ENCODE measurements at regions not wholly inside any gene's neighbourhood (a gene's known extent, or its start where the extent isn't known, plus 50 kb on each side); places are given as distances from the start of the nearest gene placed in this dataset.
A peak's percentile ranks its signal among the peaks of the same experiment; 100 is the strongest.

- Histone ChIP-seq H3K9me3 (ENCODE audit: control insufficient read depth, low read length) (no peaks in the 10 kb centered on the region), H3K18ac (ENCODE audit: low read depth in 1 of 2, low read length in 2 of 2) (no peak overlapping the region), H3K23ac (ENCODE audit: low read length in 2 of 2) (no peak overlapping the region), H3K14ac (ENCODE audit: low read length in 2 of 2) (no peak overlapping the region), H3K9ac (ENCODE audit: low read length) (no peak overlapping the region), H3K4me3 (ENCODE audit: insufficient read depth in 1 of 2, low read depth in 1 of 2, low read length in 2 of 2) (no peak overlapping the region), H2BK12ac (ENCODE audit: low read length in 2 of 2) (no peak overlapping the region), H2BK15ac (ENCODE audit: low read depth, poor library complexity, severe bottlenecking) (no peak overlapping the region), H2BK5ac (ENCODE audit: low read depth, low read length, poor library complexity, severe bottlenecking) (no peak overlapping the region), H2AFZ (ENCODE audit: low read depth, low read length) (no peak overlapping the region), H4K8ac (ENCODE audit: low read length) (no peak overlapping the region), H3K36me3 (ENCODE audit: control insufficient read depth in 1 of 2, insufficient read depth in 2 of 2, low read depth in 1 of 2, low read length in 2 of 2) (no peaks in the 10 kb centered on the region), H3K4ac (ENCODE audit: low read depth in 1 of 2, low read length in 2 of 2) (no peak overlapping the region), H3K4me1 (ENCODE audit: control insufficient read depth, insufficient read depth, low read depth, low read length) (no peaks in the 10 kb centered on the region), H2AK5ac (ENCODE audit: low read length, severe bottlenecking) (no peak overlapping the region), H3K27me3 (ENCODE audit: control insufficient read depth in 1 of 2, insufficient read depth in 1 of 2, low read length in 2 of 2) (no peaks in the 10 kb centered on the region), H3K27ac (ENCODE audit: low read length, poor library complexity, severe bottlenecking) (no peak overlapping the region), H4K91ac (ENCODE audit: low read length) (no peak overlapping the region), H2BK120ac (ENCODE audit: low read depth, low read length) (no peak overlapping the region), H3K79me1 (replicated peaks; ENCODE audit: low read length, poor library complexity, severe bottlenecking) (no peaks in the 10 kb centered on the region), H3K4me2 (ENCODE audit: low read length, poor library complexity, severe bottlenecking) (no peak overlapping the region)
- no peak for DNase-seq
- 90% methylated on average over 1 of the region's 3 CpGs for WGBS
Observed at GRCh38 chr3:191030491-191030890, 168.0 kb upstream of the GMNC start.

DNA sequence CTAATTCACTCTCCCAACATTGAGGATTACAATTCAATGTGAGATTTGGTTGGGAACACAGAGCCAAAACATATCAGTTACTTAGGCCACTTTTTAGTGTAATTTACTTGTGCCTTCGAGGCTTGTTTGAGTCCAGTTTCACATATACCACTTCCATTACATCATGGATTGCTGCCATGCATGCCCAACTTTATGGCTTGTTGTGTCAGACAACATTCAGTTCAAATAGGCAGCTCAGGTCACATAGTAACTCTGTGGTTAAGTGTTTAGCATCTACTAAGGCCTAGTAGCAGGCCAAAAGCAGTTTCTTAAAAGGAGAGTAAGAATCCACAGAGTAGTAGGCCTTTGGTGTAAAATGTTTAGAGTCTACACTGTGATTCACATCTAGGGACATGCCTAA lies 164.3 kb upstream of the GMNC start:
- Histone ChIP-seq H4K91ac (ENCODE audit: low read length) (no peak overlapping the region), H3K4me1 (ENCODE audit: control insufficient read depth, insufficient read depth, low read depth, low read length) (no peaks in the 10 kb centered on the region), H2BK12ac (ENCODE audit: low read length in 2 of 2) (no peak overlapping the region), H3K9me3 (ENCODE audit: control insufficient read depth, low read length) (no peaks in the 10 kb centered on the region), H2BK5ac (ENCODE audit: low read depth, low read length, poor library complexity, severe bottlenecking) (no peak overlapping the region), H3K18ac (ENCODE audit: low read depth in 1 of 2, low read length in 2 of 2) (no peak overlapping the region), H4K8ac (ENCODE audit: low read length) (no peak overlapping the region), H2BK15ac (ENCODE audit: low read depth, poor library complexity, severe bottlenecking) (no peak overlapping the region), H3K36me3 (ENCODE audit: control insufficient read depth in 1 of 2, insufficient read depth in 2 of 2, low read depth in 1 of 2, low read length in 2 of 2) (no peaks in the 10 kb centered on the region), H3K4me2 (ENCODE audit: low read length, poor library complexity, severe bottlenecking) (peak overlapping the region; percentile 44), H3K79me1 (replicated peaks; ENCODE audit: low read length, poor library complexity, severe bottlenecking) (no peaks in the 10 kb centered on the region), H2AFZ (ENCODE audit: low read depth, low read length) (no peak overlapping the region), H3K27ac (ENCODE audit: low read length, poor library complexity, severe bottlenecking) (peak overlapping the region; percentile 34), H2BK120ac (ENCODE audit: low read depth, low read length) (no peak overlapping the region), H3K4me3 (ENCODE audit: insufficient read depth in 1 of 2, low read depth in 1 of 2, low read length in 2 of 2) (no peak overlapping the region), H3K9ac (ENCODE audit: low read length) (no peak overlapping the region), H3K4ac (ENCODE audit: low read depth in 1 of 2, low read length in 2 of 2) (no peak overlapping the region), H3K23ac (ENCODE audit: low read length in 2 of 2) (no peak overlapping the region), H3K14ac (ENCODE audit: low read length in 2 of 2) (no peak overlapping the region), H2AK5ac (ENCODE audit: low read length, severe bottlenecking) (no peak overlapping the region), H3K27me3 (ENCODE audit: control insufficient read depth in 1 of 2, insufficient read depth in 1 of 2, low read length in 2 of 2) (no peaks in the 10 kb centered on the region)
- no peak for DNase-seq
- 100% methylated on average over 1 of the region's 1 CpG for WGBS

DNA sequence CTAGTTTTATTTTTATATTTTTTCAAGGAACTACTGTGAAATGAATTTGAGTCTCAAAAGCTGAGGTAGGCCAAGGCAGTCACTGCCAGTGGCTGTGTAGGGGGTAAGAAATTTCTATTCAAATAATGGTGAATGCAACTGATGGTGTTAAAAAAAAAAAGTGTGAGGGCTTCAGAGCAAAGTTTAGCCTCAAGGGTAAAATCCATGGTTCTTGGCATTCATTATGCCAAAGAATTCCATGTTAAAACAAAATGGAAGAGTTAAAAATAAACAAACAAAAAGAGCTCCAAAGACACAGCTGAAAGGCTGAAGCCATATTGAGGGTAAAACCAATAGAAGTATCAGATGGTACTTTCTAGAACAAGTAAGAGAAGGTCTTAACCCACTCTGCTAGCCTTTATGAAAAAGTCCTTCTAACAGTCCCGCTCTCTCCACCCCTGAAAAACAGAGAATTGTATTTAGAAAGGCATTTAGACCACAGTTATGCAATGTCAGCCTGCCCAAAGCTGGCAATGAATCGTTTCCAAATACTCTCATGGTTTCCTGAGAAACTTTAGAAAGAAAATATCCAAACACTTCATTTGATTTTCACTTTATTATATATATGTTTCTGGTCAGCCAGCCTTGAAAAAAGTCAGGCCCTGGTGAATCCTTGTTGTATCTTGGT lies 158.4 kb upstream of the GMNC start:
- Histone ChIP-seq H3K4me3 (ENCODE audit: insufficient read depth in 1 of 2, low read depth in 1 of 2, low read length in 2 of 2) (no peak overlapping the region), H2BK120ac (ENCODE audit: low read depth, low read length) (no peak overlapping the region), H3K9me3 (ENCODE audit: control insufficient read depth, low read length) (no peaks in the 10 kb centered on the region), H4K8ac (ENCODE audit: low read length) (no peak overlapping the region), H3K36me3 (ENCODE audit: control insufficient read depth in 1 of 2, insufficient read depth in 2 of 2, low read depth in 1 of 2, low read length in 2 of 2) (no peaks in the 10 kb centered on the region), H3K9ac (ENCODE audit: low read length) (no peak overlapping the region), H2BK15ac (ENCODE audit: low read depth, poor library complexity, severe bottlenecking) (no peak overlapping the region), H3K27ac (ENCODE audit: low read length, poor library complexity, severe bottlenecking) (no peak overlapping the region), H2BK12ac (ENCODE audit: low read length in 2 of 2) (no peak overlapping the region), H3K27me3 (ENCODE audit: control insufficient read depth in 1 of 2, insufficient read depth in 1 of 2, low read length in 2 of 2) (no peaks in the 10 kb centered on the region), H2AK5ac (ENCODE audit: low read length, severe bottlenecking) (no peak overlapping the region), H2BK5ac (ENCODE audit: low read depth, low read length, poor library complexity, severe bottlenecking) (no peak overlapping the region), H3K14ac (ENCODE audit: low read length in 2 of 2) (no peak overlapping the region), H3K23ac (ENCODE audit: low read length in 2 of 2) (no peak overlapping the region), H3K4me2 (ENCODE audit: low read length, poor library complexity, severe bottlenecking) (no peak overlapping the region), H2AFZ (ENCODE audit: low read depth, low read length) (no peak overlapping the region), H3K79me1 (replicated peaks; ENCODE audit: low read length, poor library complexity, severe bottlenecking) (no peaks in the 10 kb centered on the region), H3K18ac (ENCODE audit: low read depth in 1 of 2, low read length in 2 of 2) (no peak overlapping the region), H3K4me1 (ENCODE audit: control insufficient read depth, insufficient read depth, low read depth, low read length) (no peaks in the 10 kb centered on the region), H4K91ac (ENCODE audit: low read length) (no peak overlapping the region), H3K4ac (ENCODE audit: low read depth in 1 of 2, low read length in 2 of 2) (no peak overlapping the region)
- DNase-seq: no peak
- WGBS: 69% methylated on average over 1 of the region's 2 CpGs

DNA sequence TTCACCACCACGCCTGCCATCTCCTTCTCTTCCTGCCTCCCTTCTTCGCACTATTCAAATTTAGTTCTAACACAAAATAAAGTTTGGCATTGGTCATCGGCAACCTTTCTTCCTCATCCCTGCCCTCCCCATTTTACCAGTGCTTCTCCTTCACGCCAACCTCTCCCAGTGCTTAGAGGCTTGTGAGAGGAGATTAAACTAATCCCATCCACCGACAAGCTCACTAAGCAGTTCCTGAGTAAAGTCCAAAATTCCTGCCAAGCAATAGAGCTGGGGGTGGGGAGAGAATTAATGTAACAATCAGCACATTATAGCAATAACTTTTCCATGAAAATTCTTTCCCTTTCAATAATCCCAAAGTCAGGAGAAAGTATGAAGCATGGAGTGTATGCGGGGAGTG lies 157.4 kb upstream of the GMNC start:
- no peak overlapping the region for H3K23ac ChIP-seq (ENCODE audit: low read length in 2 of 2)
- no peak overlapping the region for H4K91ac ChIP-seq (ENCODE audit: low read length)
- DNase-seq: no peak
- H2BK5ac ChIP-seq (ENCODE audit: low read depth, low read length, poor library complexity, severe bottlenecking): no peak overlapping the region
- H3K9ac ChIP-seq (ENCODE audit: low read length): no peak overlapping the region
- no peak overlapping the region for H3K4ac ChIP-seq (ENCODE audit: low read depth in 1 of 2, low read length in 2 of 2)
- H3K4me1 ChIP-seq (ENCODE audit: control insufficient read depth, insufficient read depth, low read depth, low read length): no peaks in the 10 kb centered on the region
- H2BK12ac ChIP-seq (ENCODE audit: low read length in 2 of 2): no peak overlapping the region
- no peak overlapping the region for H3K4me2 ChIP-seq (ENCODE audit: low read length, poor library complexity, severe bottlenecking)
- no peak overlapping the region for H2AFZ ChIP-seq (ENCODE audit: low read depth, low read length)
- no peaks in the 10 kb centered on the region for H3K9me3 ChIP-seq (ENCODE audit: control insufficient read depth, low read length)
- no peak overlapping the region for H3K18ac ChIP-seq (ENCODE audit: low read depth in 1 of 2, low read length in 2 of 2)
- no peaks in the 10 kb centered on the region for H3K79me1 ChIP-seq (replicated peaks; ENCODE audit: low read length, poor library complexity, severe bottlenecking)
- no peaks in the 10 kb centered on the region for H3K27me3 ChIP-seq (ENCODE audit: control insufficient read depth in 1 of 2, insufficient read depth in 1 of 2, low read length in 2 of 2)
- WGBS: 90% methylated on average over 4 of the region's 6 CpGs
- no peak overlapping the region for H2BK120ac ChIP-seq (ENCODE audit: low read depth, low read length)
- no peak overlapping the region for H2BK15ac ChIP-seq (ENCODE audit: low read depth, poor library complexity, severe bottlenecking)
- H3K4me3 ChIP-seq (ENCODE audit: insufficient read depth in 1 of 2, low read depth in 1 of 2, low read length in 2 of 2): no peak overlapping the region
- H3K14ac ChIP-seq (ENCODE audit: low read length in 2 of 2): no peak overlapping the region
- H3K36me3 ChIP-seq (ENCODE audit: control insufficient read depth in 1 of 2, insufficient read depth in 2 of 2, low read depth in 1 of 2, low read length in 2 of 2): no peaks in the 10 kb centered on the region
- H3K27ac ChIP-seq (ENCODE audit: low read length, poor library complexity, severe bottlenecking): no peak overlapping the region
- no peak overlapping the region for H4K8ac ChIP-seq (ENCODE audit: low read length)
- H2AK5ac ChIP-seq (ENCODE audit: low read length, severe bottlenecking): no peak overlapping the region
